ENCODE measurements at regions not wholly inside any gene's neighbourhood (a gene's known extent, or its start where the extent isn't known, plus 50 kb on each side); places are given as distances from the start of the nearest gene placed in this dataset.

- no peak for TF ChIP-seq CTCF (conservative IDR thresholded peaks at IDR 0.05; ENCODE audit: low read depth, low read length)
- TF ChIP-seq RAD21 (IDR thresholded peaks at IDR 0.05; ENCODE audit: low read length) = no peak
- TF ChIP-seq FOS (IDR thresholded peaks at IDR 0.05; ENCODE audit: low read depth, low read length) = no peak
- no peak for TF ChIP-seq CEBPB (IDR thresholded peaks at IDR 0.05; ENCODE audit: low read depth, low read length)
Measured at GRCh38 chr7:34425194-34425593, 232.8 kb upstream of the NPSR1 start.

Data from IMR-90 (cell line).